BLaER1 (cell line): ENCODE measurements at regions not wholly inside any gene's neighbourhood (a gene's known extent, or its start where the extent isn't known, plus 50 kb on each side); places are given as distances from the start of the nearest gene placed in this dataset.

Experiments used
- H3K27ac ChIP-seq: shearing (Covaris generic); formaldehyde crosslinking; 2 replicates; pipeline ENCODE4 v1.8.1; 2022
- H3K27me3 ChIP-seq: shearing (Covaris generic); formaldehyde crosslinking; 2 replicates; pipeline ENCODE4 v1.8.1; 2022
- H3K36me3 ChIP-seq: shearing (Covaris generic); formaldehyde crosslinking; 2 replicates; pipeline ENCODE4 v1.8.1; 2022
- H3K4me1 ChIP-seq: shearing (Covaris generic); formaldehyde crosslinking; 2 replicates; pipeline ENCODE4 v1.8.1; 2022
- H3K4me2 ChIP-seq: shearing (Covaris generic); formaldehyde crosslinking; 2 replicates; pipeline ENCODE4 v1.8.1; 2022
- H3K4me3 ChIP-seq: shearing (Covaris generic); formaldehyde crosslinking; 2 replicates; pipeline ENCODE4 v1.8.1; 2022
- H3K9ac ChIP-seq: shearing (Covaris generic); formaldehyde crosslinking; 2 replicates; pipeline ENCODE4 v1.8.1; 2022
- H3K9me3 ChIP-seq: shearing (Covaris generic); formaldehyde crosslinking; 2 replicates; pipeline ENCODE4 v1.8.1; 2022
- H4K20me1 ChIP-seq: shearing (Covaris generic); formaldehyde crosslinking; 2 replicates; pipeline ENCODE4 v1.8.1; 2022
- Cebpa-rat ChIP-seq: shearing (Covaris generic); IDR thresholded peaks from 2 replicates; pipeline ENCODE4 v1.8.1; 2022

DNA sequence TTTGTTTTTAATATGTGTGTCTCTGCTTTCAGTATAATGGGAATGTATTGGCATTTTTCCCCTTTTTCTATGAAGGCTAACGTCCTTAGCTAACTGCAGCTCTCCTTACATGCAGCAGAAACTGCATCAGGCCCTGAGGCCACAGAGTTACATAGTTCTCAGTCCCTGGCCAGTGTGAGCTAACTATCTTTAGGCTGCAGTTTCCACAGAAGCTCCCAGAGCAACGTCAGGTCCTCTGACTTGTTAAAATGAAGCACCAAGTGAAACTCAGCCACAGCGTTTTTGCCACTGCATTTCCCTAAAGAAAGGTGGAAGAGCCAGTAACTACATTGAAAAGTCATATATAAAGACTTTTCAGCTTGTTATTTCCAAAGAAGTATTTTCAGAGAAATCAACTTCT is 244.7 kb downstream of the CBLN4 start:
- Histone ChIP-seq H3K27ac (no peak overlapping the region), H3K36me3 (no peaks in the 10 kb centered on the region)

DNA sequence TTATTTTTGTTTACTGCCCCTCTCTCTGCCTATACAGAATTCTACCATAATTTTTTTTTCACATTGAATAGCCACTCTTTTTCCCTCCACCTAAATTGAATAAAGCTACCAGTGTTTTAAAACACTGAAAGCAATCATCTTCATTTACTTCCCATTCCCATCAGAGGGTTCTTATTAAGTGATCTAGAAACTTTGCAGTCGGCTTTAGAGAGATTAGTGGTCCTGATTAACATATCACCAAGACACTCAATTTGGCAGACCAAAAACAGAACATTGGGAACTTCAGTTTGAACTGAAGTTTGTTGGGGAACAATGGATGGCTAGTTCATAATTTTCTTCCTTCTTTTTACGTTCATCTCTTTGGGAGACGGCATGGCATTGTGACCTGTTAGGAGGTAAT is 249.5 kb downstream of the CBLN4 start:
- TF ChIP-seq Cebpa-rat: no peak
- Histone ChIP-seq H3K36me3 (no peaks in the 10 kb centered on the region), H3K4me2 (no peak overlapping the region), H3K27me3 (no peaks in the 10 kb centered on the region), H4K20me1 (no peaks in the 10 kb centered on the region), H3K4me1 (no peaks in the 10 kb centered on the region), H3K4me3 (no peak overlapping the region), H3K27ac (no peak overlapping the region), H3K9me3 (no peaks in the 10 kb centered on the region), H3K9ac (no peak overlapping the region)

More for the DNA sequence above, 244.7 kb downstream of the CBLN4 start:
- H3K27me3 ChIP-seq: no peaks in the 10 kb centered on the region
- H3K9me3 ChIP-seq: peaks cover 24% of the 10 kb centered on the region
- no peaks in the 10 kb centered on the region for H4K20me1 ChIP-seq
- H3K4me2 ChIP-seq: no peak overlapping the region
- no peak for TF ChIP-seq Cebpa-rat
- no peaks in the 10 kb centered on the region for H3K4me1 ChIP-seq
- no peak overlapping the region for H3K9ac ChIP-seq
- no peak overlapping the region for H3K4me3 ChIP-seq

DNA sequence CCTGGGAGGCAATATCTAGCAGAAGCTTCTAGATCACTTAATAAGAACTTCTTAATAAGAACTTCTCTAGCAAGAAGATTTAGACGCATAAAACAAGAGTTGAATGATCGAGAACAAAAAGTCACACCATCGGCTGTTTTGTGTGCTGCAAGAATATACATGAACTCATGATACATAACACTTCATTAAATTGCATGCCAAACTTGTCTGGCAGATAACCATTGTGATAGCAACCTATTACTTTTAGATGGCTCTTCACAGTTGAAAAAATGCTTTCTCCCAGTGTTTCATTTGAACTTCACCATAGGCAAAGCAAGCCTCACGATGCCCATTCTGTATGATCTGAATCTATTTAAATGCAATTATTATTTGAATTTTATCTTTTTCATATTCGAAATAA is 249.9 kb downstream of the CBLN4 start:
- Histone ChIP-seq H3K4me2 (no peak overlapping the region), H3K9ac (no peak overlapping the region), H3K36me3 (no peaks in the 10 kb centered on the region), H3K4me1 (no peaks in the 10 kb centered on the region), H3K27me3 (no peaks in the 10 kb centered on the region), H3K4me3 (no peak overlapping the region), H4K20me1 (no peaks in the 10 kb centered on the region), H3K9me3 (no peaks in the 10 kb centered on the region), H3K27ac (no peak overlapping the region)
- TF ChIP-seq Cebpa-rat: no peak

DNA sequence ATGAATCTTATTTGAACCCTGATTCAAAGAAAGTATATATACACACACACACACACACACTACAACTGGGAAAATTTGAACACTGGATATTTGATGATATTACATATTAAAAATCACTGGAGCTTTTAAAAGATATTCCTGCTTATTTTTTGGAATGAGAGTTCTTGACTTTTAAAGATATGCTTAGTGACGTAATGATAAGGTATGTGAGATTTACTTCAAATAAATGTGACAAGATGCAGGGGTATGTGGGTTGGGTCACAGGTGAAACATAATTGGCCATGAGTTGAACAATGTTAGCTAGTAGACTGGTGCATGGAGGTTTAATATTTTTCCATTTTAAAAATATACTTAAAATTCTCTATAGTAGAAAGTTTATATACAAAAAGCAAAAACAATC is 258.6 kb downstream of the CBLN4 start:
- no peak overlapping the region for H3K4me3 ChIP-seq
- no peaks in the 10 kb centered on the region for H3K9me3 ChIP-seq
- no peaks in the 10 kb centered on the region for H3K36me3 ChIP-seq
- H3K4me1 ChIP-seq: no peaks in the 10 kb centered on the region
- H3K9ac ChIP-seq: no peak overlapping the region
- H3K27ac ChIP-seq: no peak overlapping the region
- no peaks in the 10 kb centered on the region for H3K27me3 ChIP-seq
- no peak for TF ChIP-seq Cebpa-rat
- H3K4me2 ChIP-seq: no peak overlapping the region
- no peaks in the 10 kb centered on the region for H4K20me1 ChIP-seq

DNA sequence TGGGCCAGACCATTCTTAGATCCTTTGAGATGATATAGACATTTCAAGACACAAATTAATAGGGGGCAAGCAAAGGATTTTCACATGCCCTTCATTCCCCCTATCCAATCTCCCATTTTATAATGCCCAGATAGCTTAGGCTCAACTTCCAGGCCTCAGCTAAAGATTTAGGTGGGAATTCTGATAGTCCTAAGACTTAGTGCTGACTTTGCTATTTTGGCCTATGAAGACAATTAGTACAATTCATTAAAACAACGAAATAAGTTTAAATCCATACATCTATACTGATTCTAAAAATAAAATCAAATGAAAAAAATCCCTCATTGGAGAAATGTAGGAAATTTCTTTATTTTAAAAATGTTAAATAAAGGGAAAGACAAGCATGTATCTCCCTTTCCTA is 259.5 kb downstream of the CBLN4 start:
- H3K4me1 ChIP-seq: no peaks in the 10 kb centered on the region
- H3K36me3 ChIP-seq: no peaks in the 10 kb centered on the region
- H3K9me3 ChIP-seq: no peaks in the 10 kb centered on the region

DNA sequence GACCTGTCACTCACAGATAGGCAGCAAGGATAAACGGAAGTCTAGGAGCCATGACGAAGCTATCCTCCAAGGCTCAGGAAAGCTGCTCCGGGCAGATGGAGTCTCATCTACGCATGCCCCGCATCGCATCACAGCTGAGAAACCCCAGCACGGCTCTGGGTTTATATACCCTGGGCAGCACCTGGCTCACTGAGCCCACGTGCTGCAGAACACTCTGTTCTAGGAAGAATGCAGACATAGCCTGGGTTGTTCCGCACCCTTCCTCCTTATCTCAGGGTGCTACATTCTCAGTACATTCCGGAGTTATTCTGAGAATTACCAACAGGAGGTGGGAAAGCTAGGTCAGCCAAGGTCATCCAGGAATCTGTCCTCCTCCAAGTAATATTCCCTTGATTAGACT is 260.4 kb downstream of the CBLN4 start:
- H3K36me3 ChIP-seq: no peaks in the 10 kb centered on the region
- no peaks in the 10 kb centered on the region for H4K20me1 ChIP-seq

More for the DNA sequence above, 259.5 kb downstream of the CBLN4 start:
- no peak overlapping the region for H3K4me3 ChIP-seq
- no peaks in the 10 kb centered on the region for H3K27me3 ChIP-seq
- H4K20me1 ChIP-seq: no peaks in the 10 kb centered on the region
- no peak overlapping the region for H3K9ac ChIP-seq
- TF ChIP-seq Cebpa-rat: no peak
- H3K27ac ChIP-seq: no peak overlapping the region
- H3K4me2 ChIP-seq: no peak overlapping the region

DNA sequence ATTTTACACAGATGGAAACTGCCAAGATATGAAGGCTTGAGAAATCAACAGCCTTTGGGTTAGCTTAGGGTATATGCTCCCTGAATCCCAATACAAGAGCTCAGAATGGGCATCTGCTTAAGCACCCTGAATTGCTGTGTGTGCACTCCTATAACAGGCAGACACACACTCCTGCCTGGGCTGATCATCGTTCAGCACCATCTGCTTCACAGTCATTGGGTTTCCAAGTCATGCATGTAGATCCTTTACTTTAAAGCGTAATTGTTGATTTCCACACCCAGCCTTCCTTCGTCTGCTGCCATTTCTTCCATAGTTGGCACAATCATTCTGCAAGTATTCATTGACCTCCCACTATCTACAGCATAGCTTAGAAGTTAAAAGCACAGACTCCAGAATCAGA is 263.5 kb downstream of the CBLN4 start:
- H4K20me1 ChIP-seq: no peaks in the 10 kb centered on the region
- H3K27ac ChIP-seq: no peak overlapping the region
- H3K9ac ChIP-seq: no peak overlapping the region
- no peaks in the 10 kb centered on the region for H3K9me3 ChIP-seq
- no peaks in the 10 kb centered on the region for H3K36me3 ChIP-seq
- no peak for TF ChIP-seq Cebpa-rat
- no peak overlapping the region for H3K4me3 ChIP-seq
- H3K4me2 ChIP-seq: no peak overlapping the region
- no peaks in the 10 kb centered on the region for H3K27me3 ChIP-seq
- no peaks in the 10 kb centered on the region for H3K4me1 ChIP-seq

More for the DNA sequence above, 260.4 kb downstream of the CBLN4 start:
- H3K9ac ChIP-seq: no peak overlapping the region
- H3K4me3 ChIP-seq: no peak overlapping the region
- H3K4me2 ChIP-seq: no peak overlapping the region
- H3K27ac ChIP-seq: no peak overlapping the region
- no peak for TF ChIP-seq Cebpa-rat
- H3K27me3 ChIP-seq: no peaks in the 10 kb centered on the region
- H3K9me3 ChIP-seq: no peaks in the 10 kb centered on the region
- H3K4me1 ChIP-seq: no peaks in the 10 kb centered on the region

DNA sequence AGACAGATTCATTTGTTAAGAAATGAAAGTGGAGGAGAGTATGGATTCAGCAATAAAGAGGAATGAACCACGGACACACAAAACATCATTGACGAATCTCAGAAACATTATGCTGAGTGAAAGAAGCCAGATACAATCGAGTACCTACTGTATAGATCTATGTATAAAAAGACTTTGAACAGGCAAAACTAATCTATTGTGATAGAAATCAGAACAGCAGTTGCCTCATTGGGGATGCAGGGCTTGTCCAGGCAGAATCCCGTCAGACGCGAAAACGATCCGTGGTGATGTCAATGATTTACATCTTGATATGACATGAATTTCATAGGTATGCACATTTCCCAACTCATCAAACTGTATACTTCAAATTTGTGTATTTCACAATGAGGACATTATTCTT is 265.2 kb downstream of the CBLN4 start:
- H3K27ac ChIP-seq: no peak overlapping the region
- H3K4me2 ChIP-seq: no peak overlapping the region
- H3K9ac ChIP-seq: no peak overlapping the region
- H3K4me1 ChIP-seq: no peaks in the 10 kb centered on the region
- H3K36me3 ChIP-seq: no peaks in the 10 kb centered on the region
- TF ChIP-seq Cebpa-rat: no peak
- H3K4me3 ChIP-seq: no peak overlapping the region
- no peaks in the 10 kb centered on the region for H4K20me1 ChIP-seq
- H3K27me3 ChIP-seq: no peaks in the 10 kb centered on the region
- H3K9me3 ChIP-seq: no peaks in the 10 kb centered on the region

DNA sequence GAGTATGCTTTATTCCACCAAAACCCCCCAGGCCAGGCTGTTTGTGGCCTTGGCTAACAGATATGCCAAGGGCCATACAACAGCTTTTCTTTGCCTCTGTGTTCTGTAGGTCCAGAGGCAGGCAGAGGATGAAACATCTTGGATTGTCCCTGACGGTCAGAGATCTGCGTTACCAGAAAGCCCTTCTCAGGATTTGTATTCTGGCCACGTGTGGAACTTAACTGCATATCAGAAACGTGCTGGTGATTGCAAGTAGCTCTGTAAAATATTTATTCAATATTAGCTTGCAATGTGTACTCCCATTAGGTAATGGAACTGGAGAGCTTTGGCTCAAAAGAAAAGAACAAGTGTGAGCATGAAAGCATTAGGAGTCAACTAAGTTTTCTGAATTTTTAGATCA is 275.0 kb downstream of the CBLN4 start:
- Histone ChIP-seq H3K27me3 (no peaks in the 10 kb centered on the region), H4K20me1 (no peaks in the 10 kb centered on the region), H3K27ac (no peak overlapping the region), H3K36me3 (no peaks in the 10 kb centered on the region), H3K9ac (no peak overlapping the region), H3K4me1 (no peaks in the 10 kb centered on the region), H3K4me3 (no peak overlapping the region), H3K4me2 (no peak overlapping the region), H3K9me3 (no peaks in the 10 kb centered on the region)
- no peak for TF ChIP-seq Cebpa-rat

DNA sequence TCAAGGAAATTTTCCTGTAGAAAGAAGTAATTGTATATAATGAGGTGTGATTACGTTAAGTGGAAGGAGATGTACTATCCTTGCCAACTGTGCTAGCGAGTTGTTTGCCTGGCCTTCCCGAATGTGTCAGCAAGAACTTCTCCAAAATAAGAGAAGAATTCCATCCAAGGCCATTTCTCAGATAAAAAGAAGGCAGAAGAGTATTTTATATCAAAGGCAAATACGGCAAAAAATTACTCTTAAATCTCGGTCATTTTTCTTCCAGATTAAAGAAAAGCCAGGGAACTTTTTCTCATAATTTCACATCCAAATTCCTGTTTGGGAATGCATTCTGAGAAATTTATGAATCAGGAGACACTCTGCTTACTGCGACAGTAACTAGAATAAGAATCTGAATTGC is 290.6 kb downstream of the CBLN4 start:
- H3K27ac ChIP-seq: no peak overlapping the region
- no peaks in the 10 kb centered on the region for H3K9me3 ChIP-seq
- no peak overlapping the region for H3K4me3 ChIP-seq
- no peak overlapping the region for H3K4me2 ChIP-seq
- H4K20me1 ChIP-seq: no peaks in the 10 kb centered on the region
- H3K4me1 ChIP-seq: no peaks in the 10 kb centered on the region
- no peak for TF ChIP-seq Cebpa-rat
- no peak overlapping the region for H3K9ac ChIP-seq
- no peaks in the 10 kb centered on the region for H3K36me3 ChIP-seq
- no peaks in the 10 kb centered on the region for H3K27me3 ChIP-seq

DNA sequence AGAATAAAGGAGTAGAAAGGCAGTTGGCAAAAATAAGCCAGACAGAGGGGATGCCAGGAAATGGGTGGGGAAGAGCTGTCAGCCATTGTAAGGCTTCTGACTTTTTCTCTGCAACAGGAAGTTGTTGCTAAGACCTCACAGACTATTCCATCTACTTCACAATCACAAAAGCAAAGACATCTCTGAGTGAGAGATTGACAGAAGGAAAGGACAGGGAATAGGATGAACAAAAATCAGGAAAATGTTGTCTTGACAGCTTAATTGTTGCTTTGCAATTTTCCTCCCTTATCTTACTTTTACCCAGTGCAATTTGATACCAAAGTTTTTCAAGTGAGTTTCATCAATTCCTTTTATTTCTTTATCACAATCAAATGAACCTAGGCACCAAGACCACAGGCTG is 291.2 kb downstream of the CBLN4 start:
- TF ChIP-seq Cebpa-rat: no peak
- Histone ChIP-seq H3K4me2 (no peak overlapping the region), H3K9ac (no peak overlapping the region)

More for the DNA sequence above, 291.2 kb downstream of the CBLN4 start:
- no peaks in the 10 kb centered on the region for H3K27me3 ChIP-seq
- H3K4me3 ChIP-seq: no peak overlapping the region
- H4K20me1 ChIP-seq: no peaks in the 10 kb centered on the region
- H3K4me1 ChIP-seq: no peaks in the 10 kb centered on the region
- H3K9me3 ChIP-seq: no peaks in the 10 kb centered on the region
- H3K36me3 ChIP-seq: no peaks in the 10 kb centered on the region
- no peak overlapping the region for H3K27ac ChIP-seq
